ENCODE measurements at regions not wholly inside any gene's neighbourhood (a gene's known extent, or its start where the extent isn't known, plus 50 kb on each side); places are given as distances from the start of the nearest gene placed in this dataset.
A peak's percentile ranks its signal among the peaks of the same experiment; 100 is the strongest.
"Not testable (repeated sequence)": the region's sequence is repeated elsewhere in the genome, so short reads cannot be mapped to it uniquely, and the experiment has no call there.

GRCh38 chr13:59371229-59371628, 792.5 kb downstream of the DIAPH3 start:
- DNase-seq = no peak

GRCh38 chr13:59373341-59373740, 790.4 kb downstream of the DIAPH3 start:
- DNase-seq = no peak

GRCh38 chr13:59374691-59375090, 789.0 kb downstream of the DIAPH3 start:
- DNase-seq = no peak

GRCh38 chr13:59384154-59384553, 779.6 kb downstream of the DIAPH3 start:
- DNase-seq = no peak

GRCh38 chr13:59391696-59392095, 772.0 kb downstream of the DIAPH3 start:
- DNase-seq = peak; percentile 69

GRCh38 chr13:59392328-59392727, 771.4 kb downstream of the DIAPH3 start:
- DNase-seq = no peak

- DNase-seq = no peak
Measured at GRCh38 chr13:59394496-59394895, 769.2 kb downstream of the DIAPH3 start.

- no peak for DNase-seq
Measured at GRCh38 chr13:59398127-59398526, 765.6 kb downstream of the DIAPH3 start.

- DNase-seq = no peak
Measured at GRCh38 chr13:59398661-59399060, 765.1 kb downstream of the DIAPH3 start.

GRCh38 chr13:59399513-59399912, 764.2 kb downstream of the DIAPH3 start:
- no peak for DNase-seq

GRCh38 chr13:59404331-59404730, 759.4 kb downstream of the DIAPH3 start:
- no peak for DNase-seq

GRCh38 chr13:59407251-59407650, 756.5 kb downstream of the DIAPH3 start:
- DNase-seq = not testable (repeated sequence)

- DNase-seq = no peak
Measured at GRCh38 chr13:59408738-59409137, 755.0 kb downstream of the DIAPH3 start.

- DNase-seq = peak; percentile 81
Measured at GRCh38 chr13:59409211-59409610, 754.5 kb downstream of the DIAPH3 start.

- DNase-seq = no peak
Measured at GRCh38 chr13:59409634-59410200, 754.0 kb downstream of the DIAPH3 start.

- DNase-seq = no peak
Measured at GRCh38 chr13:59413126-59413525, 750.6 kb downstream of the DIAPH3 start.

GRCh38 chr13:59414006-59414405, 749.7 kb downstream of the DIAPH3 start:
- no peak for DNase-seq

- DNase-seq = no peak
Measured at GRCh38 chr13:59415498-59415897, 748.2 kb downstream of the DIAPH3 start.

- no peak for DNase-seq
Measured at GRCh38 chr13:59416561-59416960, 747.2 kb downstream of the DIAPH3 start.

- DNase-seq = no peak
Measured at GRCh38 chr13:59422646-59423045, 741.1 kb downstream of the DIAPH3 start.

GRCh38 chr13:59423708-59424340, 739.9 kb downstream of the DIAPH3 start:
- peak; percentile 19 for DNase-seq

- DNase-seq = no peak
Measured at GRCh38 chr13:59424661-59425060, 739.1 kb downstream of the DIAPH3 start.

- no peak for DNase-seq
Measured at GRCh38 chr13:59425211-59425741, 738.5 kb downstream of the DIAPH3 start.

- no peak for DNase-seq
Measured at GRCh38 chr13:59435024-59435423, 728.7 kb downstream of the DIAPH3 start.

All from hindlimb muscle (tissue), 1 donor.